ENCODE measurements at regions not wholly inside any gene's neighbourhood (a gene's known extent, or its start where the extent isn't known, plus 50 kb on each side); places are given as distances from the start of the nearest gene placed in this dataset.

GRCh38 chr1:104156738-104157137 lies 407.0 kb downstream of the AMY1C start:
- TF ChIP-seq CTCF (IDR thresholded peaks at IDR 0.05; ENCODE audit: low read depth): no peak

DNA sequence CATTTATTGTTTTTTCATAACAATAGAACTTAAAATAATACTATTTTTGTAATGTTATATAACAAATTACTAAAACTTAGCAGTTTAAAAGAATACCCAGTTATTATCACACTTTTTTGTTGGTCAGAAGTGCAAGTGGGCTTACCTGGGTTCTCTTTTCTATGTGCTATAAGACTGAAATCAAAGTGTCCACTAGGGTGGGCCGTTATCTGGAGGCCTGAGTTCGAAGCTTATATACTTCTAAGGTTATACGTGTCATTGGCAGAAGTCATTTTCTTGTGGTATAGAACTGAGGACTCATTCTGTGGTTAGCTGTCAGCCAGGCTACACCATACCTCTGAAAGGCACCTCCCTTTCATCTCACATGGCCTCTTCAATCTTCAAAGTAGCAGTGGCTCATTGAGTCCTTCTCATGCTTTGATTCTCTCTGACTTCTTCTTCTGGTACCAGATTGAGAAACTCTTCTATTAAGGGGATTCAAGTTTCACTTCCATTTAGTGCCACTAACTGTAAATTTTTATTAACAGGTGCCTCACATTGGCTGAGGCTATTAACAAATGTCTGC lies 414.3 kb downstream of the AMY1C start:
- TF ChIP-seq CTCF (IDR thresholded peaks at IDR 0.05; ENCODE audit: low read depth): no peak

GRCh38 chr1:104172243-104172681 lies 422.6 kb downstream of the AMY1C start:
- TF ChIP-seq CTCF (IDR thresholded peaks at IDR 0.05; ENCODE audit: low read depth): no peak

GRCh38 chr1:104182251-104182650 lies 432.6 kb downstream of the AMY1C start:
- no peak for TF ChIP-seq CTCF (IDR thresholded peaks at IDR 0.05; ENCODE audit: low read depth)

GRCh38 chr1:104189207-104189606 lies 439.5 kb downstream of the AMY1C start:
- TF ChIP-seq CTCF (IDR thresholded peaks at IDR 0.05; ENCODE audit: low read depth): no peak

GRCh38 chr1:104190821-104191220 lies 441.1 kb downstream of the AMY1C start:
- no peak for TF ChIP-seq CTCF (IDR thresholded peaks at IDR 0.05; ENCODE audit: low read depth)

GRCh38 chr1:104195395-104195794 lies 445.7 kb downstream of the AMY1C start:
- TF ChIP-seq CTCF (IDR thresholded peaks at IDR 0.05; ENCODE audit: low read depth): no peak
